ENCODE measurements at regions not wholly inside any gene's neighbourhood (a gene's known extent, or its start where the extent isn't known, plus 50 kb on each side); places are given as distances from the start of the nearest gene placed in this dataset.

- TF ChIP-seq CTCF (IDR thresholded peaks at IDR 0.05) = no peak
These were observed 356.2 kb downstream of the CHSY3 start for GRCh38 chr5:130260481-130260880.

GRCh38 chr5:130251931-130252330 is 347.7 kb downstream of the CHSY3 start:
- TF ChIP-seq CTCF (IDR thresholded peaks at IDR 0.05) = no peak

GRCh38 chr5:130243641-130244040 is 339.4 kb downstream of the CHSY3 start:
- TF ChIP-seq CTCF (IDR thresholded peaks at IDR 0.05) = no peak

- TF ChIP-seq CTCF (IDR thresholded peaks at IDR 0.05) = no peak
These were observed 333.5 kb downstream of the CHSY3 start for GRCh38 chr5:130237721-130238120.

All from LNCAP (cell line).